OCI-LY1 (cell line): ENCODE measurements at regions not wholly inside any gene's neighbourhood (a gene's known extent, or its start where the extent isn't known, plus 50 kb on each side); places are given as distances from the start of the nearest gene placed in this dataset.

ENCODE experiments used
- H2AFZ ChIP-seq: fragments of 200-600 bp; sonication (generic), shearing (Covaris generic); 2 replicates; pipeline ENCODE4 v1.6.0; 2014; ENCODE audit warnings: antibody characterized with exemption, mild to moderate bottlenecking, low read length
- H3F3A ChIP-seq: fragments of 200-600 bp; sonication (generic), shearing (Covaris generic); 2 replicates; pipeline ENCODE4 v1.6.0; 2014; ENCODE audit warnings: mild to moderate bottlenecking, antibody characterized with exemption, low read length, moderate library complexity; ENCODE audit not compliant: insufficient read depth
- H3K27ac ChIP-seq: fragments of 200-600 bp; sonication (generic); 2 replicates; pipeline ENCODE4 v1.5.1; 2014; ENCODE audit warnings: low read length, mixed run types, mild to moderate bottlenecking, low read depth; ENCODE audit not compliant: poor library complexity, severe bottlenecking
- H3K27me3 ChIP-seq: fragments of 200-600 bp; sonication (generic); 2 replicates; pipeline ENCODE4 v1.6.0; 2014; ENCODE audit warnings: antibody characterized with exemption, mild to moderate bottlenecking, low read length, moderate library complexity; ENCODE audit not compliant: insufficient read depth
- H3K36me3 ChIP-seq: fragments of 200-600 bp; sonication (generic); 2 replicates; pipeline ENCODE4 v1.6.1; 2014; ENCODE audit warnings: mild to moderate bottlenecking, antibody characterized with exemption, low read length, moderate library complexity, mixed read lengths; ENCODE audit not compliant: insufficient read depth
- H3K4me1 ChIP-seq: fragments of 200-600 bp; sonication (generic); 2 replicates; pipeline ENCODE4 v1.5.1; 2014; ENCODE audit warnings: mild to moderate bottlenecking, low read length, moderate library complexity; ENCODE audit not compliant: insufficient read depth, severe bottlenecking
- H3K4me2 ChIP-seq: fragments of 200-600 bp; sonication (generic), shearing (Covaris generic); 2 replicates; pipeline ENCODE4 v1.6.1; 2014; ENCODE audit warnings: low read length
- H3K4me3 ChIP-seq: fragments of 200-600 bp; sonication (generic); 2 replicates; pipeline ENCODE4 v1.5.1; 2014; ENCODE audit warnings: low read length, low read depth, mild to moderate bottlenecking, mixed read lengths; ENCODE audit not compliant: poor library complexity, severe bottlenecking
- H3K79me2 ChIP-seq: fragments of 200-600 bp; shearing (Covaris generic); 2 replicates; pipeline ENCODE4 v1.6.1; 2016; ENCODE audit warnings: mixed run types, low read length, mixed read lengths; ENCODE audit not compliant: insufficient read depth
- H3K9ac ChIP-seq: fragments of 200-600 bp; sonication (generic), shearing (Covaris generic); 2 replicates; pipeline ENCODE4 v1.6.1; 2014; ENCODE audit warnings: mild to moderate bottlenecking, low read length, mixed read lengths
- H3K9me2 ChIP-seq: fragments of 200-600 bp; sonication (generic), shearing (Covaris generic); 2 replicates; pipeline ENCODE4 v1.6.1; 2014; ENCODE audit warnings: low read depth, mild to moderate bottlenecking, low read length, mixed read lengths
- H3K9me3 ChIP-seq: fragments of 200-600 bp; shearing (Covaris generic); 2 replicates; pipeline ENCODE4 v1.6.1; 2014; ENCODE audit warnings: low read length, mixed read lengths
- H4K20me1 ChIP-seq: fragments of 200-600 bp; sonication (generic), shearing (Covaris generic); 2 replicates; pipeline ENCODE4 v1.6.0; 2016; ENCODE audit warnings: mild to moderate bottlenecking, low read length; ENCODE audit not compliant: insufficient read depth
- EZH2 ChIP-seq: fragments of 200-600 bp; sonication (generic), shearing (Covaris generic); IDR thresholded peaks from 2 replicates; pipeline ENCODE4 v1.8.0; 2017; ENCODE audit warnings: borderline replicate concordance, mixed run types, mild to moderate bottlenecking, antibody characterized with exemption, low read length, moderate library complexity, mixed read lengths
- TF ChIP-seq, protein P1 (sequence below): fragments of 200-600 bp; sonication (generic), shearing (Covaris generic); IDR thresholded peaks from 2 replicates; pipeline ENCODE4 v1.5.1; 2017; ENCODE audit warnings: mild to moderate bottlenecking, antibody characterized with exemption, low read length, moderate library complexity, mixed read lengths

GRCh38 chr2:7697052-7697451, 779.8 kb downstream of the RNF144A start:
- no peaks in the 10 kb centered on the region for H3K79me2 ChIP-seq
- TF ChIP-seq, protein P1, sequence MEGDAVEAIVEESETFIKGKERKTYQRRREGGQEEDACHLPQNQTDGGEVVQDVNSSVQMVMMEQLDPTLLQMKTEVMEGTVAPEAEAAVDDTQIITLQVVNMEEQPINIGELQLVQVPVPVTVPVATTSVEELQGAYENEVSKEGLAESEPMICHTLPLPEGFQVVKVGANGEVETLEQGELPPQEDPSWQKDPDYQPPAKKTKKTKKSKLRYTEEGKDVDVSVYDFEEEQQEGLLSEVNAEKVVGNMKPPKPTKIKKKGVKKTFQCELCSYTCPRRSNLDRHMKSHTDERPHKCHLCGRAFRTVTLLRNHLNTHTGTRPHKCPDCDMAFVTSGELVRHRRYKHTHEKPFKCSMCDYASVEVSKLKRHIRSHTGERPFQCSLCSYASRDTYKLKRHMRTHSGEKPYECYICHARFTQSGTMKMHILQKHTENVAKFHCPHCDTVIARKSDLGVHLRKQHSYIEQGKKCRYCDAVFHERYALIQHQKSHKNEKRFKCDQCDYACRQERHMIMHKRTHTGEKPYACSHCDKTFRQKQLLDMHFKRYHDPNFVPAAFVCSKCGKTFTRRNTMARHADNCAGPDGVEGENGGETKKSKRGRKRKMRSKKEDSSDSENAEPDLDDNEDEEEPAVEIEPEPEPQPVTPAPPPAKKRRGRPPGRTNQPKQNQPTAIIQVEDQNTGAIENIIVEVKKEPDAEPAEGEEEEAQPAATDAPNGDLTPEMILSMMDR = no peak
- TF ChIP-seq EZH2 = no peak
- no peak overlapping the region for H3K27ac ChIP-seq
- no peaks in the 10 kb centered on the region for H3K9me3 ChIP-seq
- H3K27me3 ChIP-seq = no peaks in the 10 kb centered on the region
- no peak overlapping the region for H3K4me3 ChIP-seq
- H3K9me2 ChIP-seq = no peaks in the 10 kb centered on the region
- no peak overlapping the region for H3K4me2 ChIP-seq
- no peaks in the 10 kb centered on the region for H3F3A ChIP-seq
- H3K4me1 ChIP-seq = peaks cover 1% of the 10 kb centered on the region
- no peaks in the 10 kb centered on the region for H3K36me3 ChIP-seq
- no peak overlapping the region for H2AFZ ChIP-seq
- H3K9ac ChIP-seq = no peak overlapping the region
- no peaks in the 10 kb centered on the region for H4K20me1 ChIP-seq

GRCh38 chr2:7701791-7702190, 784.6 kb downstream of the RNF144A start:
- no peaks in the 10 kb centered on the region for H3K79me2 ChIP-seq
- peak overlapping the region; percentile 82 for H3K27ac ChIP-seq
- H4K20me1 ChIP-seq = no peaks in the 10 kb centered on the region
- no peak overlapping the region for H3K9ac ChIP-seq
- no peaks in the 10 kb centered on the region for H3K9me3 ChIP-seq
- H3K27me3 ChIP-seq = no peaks in the 10 kb centered on the region
- peaks cover 31% of the 10 kb centered on the region for H3K4me1 ChIP-seq
- no peak overlapping the region for H2AFZ ChIP-seq
- H3K9me2 ChIP-seq = no peaks in the 10 kb centered on the region
- H3K4me2 ChIP-seq = no peak overlapping the region
- TF ChIP-seq, protein P1 = no peak
- no peak for TF ChIP-seq EZH2
- H3K4me3 ChIP-seq = no peak overlapping the region
- no peaks in the 10 kb centered on the region for H3F3A ChIP-seq
- no peaks in the 10 kb centered on the region for H3K36me3 ChIP-seq

- H3K9ac ChIP-seq = no peak overlapping the region
- no peaks in the 10 kb centered on the region for H3F3A ChIP-seq
- no peaks in the 10 kb centered on the region for H4K20me1 ChIP-seq
- no peak overlapping the region for H3K4me3 ChIP-seq
- H3K27ac ChIP-seq = peak overlapping the region; percentile 82
- H3K9me2 ChIP-seq = no peaks in the 10 kb centered on the region
- peaks cover 31% of the 10 kb centered on the region for H3K4me1 ChIP-seq
- H3K36me3 ChIP-seq = no peaks in the 10 kb centered on the region
- H3K79me2 ChIP-seq = no peaks in the 10 kb centered on the region
- no peak overlapping the region for H2AFZ ChIP-seq
- TF ChIP-seq EZH2 = no peak
- TF ChIP-seq, protein P1 = no peak
- peak overlapping the region; percentile 7; the same call in 1 of the 2 replicates for H3K4me2 ChIP-seq
- no peaks in the 10 kb centered on the region for H3K27me3 ChIP-seq
- H3K9me3 ChIP-seq = no peaks in the 10 kb centered on the region
Observed at GRCh38 chr2:7703048-7703447, 785.8 kb downstream of the RNF144A start.
